Testis (tissue), 2 donors: ENCODE measurements at regions not wholly inside any gene's neighbourhood (a gene's known extent, or its start where the extent isn't known, plus 50 kb on each side); places are given as distances from the start of the nearest gene placed in this dataset.

Experiments
- DNase-seq: peaks from one replicate; pipeline ENCODE4 v3.0.0-alpha.2; 2019
- H3K27ac ChIP-seq, 2 donors: fragments of 200-600 bp; sonication (generic); one replicate each; pipeline ENCODE4 v1.5.1; 2019
- H3K27me3 ChIP-seq: fragments of 200-600 bp; sonication (generic); one replicate; pipeline ENCODE4 v1.5.1; 2019
- H3K36me3 ChIP-seq: fragments of 200-600 bp; sonication (generic); one replicate; pipeline ENCODE4 v1.5.1; 2017; ENCODE audit warnings: low read depth; ENCODE audit errors: missing control alignments
- H3K4me1 ChIP-seq: fragments of 200-600 bp; sonication (generic); one replicate; pipeline ENCODE4 v1.5.1; 2019
- H3K4me3 ChIP-seq, 2 donors: fragments of 200-600 bp; sonication (generic); one replicate each; pipeline ENCODE4 v1.5.1; 2017 to 2019
- H3K9me3 ChIP-seq: fragments of 200-600 bp; sonication (generic); one replicate; pipeline ENCODE4 v1.5.1; 2017
- POLR2A ChIP-seq: fragments of 450-650 bp; IDR thresholded peaks from one replicate; pipeline ENCODE4 v1.6.1; 2017; ENCODE audit warnings: antibody characterized with exemption, mild to moderate bottlenecking, moderate library complexity
- WGBS, 2 donors: methylation state at CpG; one replicate each; pipeline ENCODE4 v1.1.5; 2018; 5-methylcytosine and 5-hydroxymethylcytosine counted together
- intact Hi-C: fragments of 100-400 bp; cut with DNase I; formaldehyde crosslinking; loops from one replicate; pipeline ENCODE4 v1.15.1; 2023; ENCODE audit warnings: low total_unique reads
- TF ChIP-seq, protein P1 (sequence below), 3 experiments: fragments of 450-650 bp in 2 of 3; fragments of 200-600 bp in 1 of 3; sonication (generic) in 1 of 3; IDR thresholded peaks; one replicate each; pipeline ENCODE4 v1.5.1; 2016 to 2019; ENCODE audit warnings: antibody characterized with exemption in 3 of 3, mild to moderate bottlenecking in 2 of 3, moderate library complexity in 1 of 3

DNA sequence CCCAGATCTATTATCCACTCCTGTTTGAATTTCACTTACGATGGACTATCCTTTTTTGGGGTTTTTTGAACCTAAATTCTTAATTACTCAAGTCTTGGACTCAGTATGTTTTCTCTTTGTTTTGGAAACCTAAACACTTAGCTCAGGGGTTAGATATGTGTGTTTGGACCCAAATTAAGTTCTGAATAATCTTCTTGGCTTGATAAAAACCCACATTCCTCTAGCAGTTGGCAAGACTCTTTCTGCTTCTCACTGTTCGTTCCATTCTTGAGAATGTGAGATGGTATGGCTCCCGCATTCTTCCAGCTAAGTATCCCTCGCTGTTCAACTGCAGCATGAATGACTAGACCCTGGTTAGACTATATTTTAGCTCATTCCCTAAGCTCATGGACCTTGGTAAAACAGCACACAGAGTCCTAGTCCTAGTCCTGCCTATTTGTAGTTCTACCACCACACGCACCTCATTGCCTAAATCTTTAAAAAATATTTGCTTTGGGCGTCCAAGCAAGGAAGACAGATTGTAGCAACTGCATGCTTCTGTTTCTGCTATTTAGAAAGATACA lies 860.0 kb downstream of the RPS29 start:
- no peaks in the 10 kb centered on the region for H3K36me3 ChIP-seq
- TF ChIP-seq, protein P1, sequence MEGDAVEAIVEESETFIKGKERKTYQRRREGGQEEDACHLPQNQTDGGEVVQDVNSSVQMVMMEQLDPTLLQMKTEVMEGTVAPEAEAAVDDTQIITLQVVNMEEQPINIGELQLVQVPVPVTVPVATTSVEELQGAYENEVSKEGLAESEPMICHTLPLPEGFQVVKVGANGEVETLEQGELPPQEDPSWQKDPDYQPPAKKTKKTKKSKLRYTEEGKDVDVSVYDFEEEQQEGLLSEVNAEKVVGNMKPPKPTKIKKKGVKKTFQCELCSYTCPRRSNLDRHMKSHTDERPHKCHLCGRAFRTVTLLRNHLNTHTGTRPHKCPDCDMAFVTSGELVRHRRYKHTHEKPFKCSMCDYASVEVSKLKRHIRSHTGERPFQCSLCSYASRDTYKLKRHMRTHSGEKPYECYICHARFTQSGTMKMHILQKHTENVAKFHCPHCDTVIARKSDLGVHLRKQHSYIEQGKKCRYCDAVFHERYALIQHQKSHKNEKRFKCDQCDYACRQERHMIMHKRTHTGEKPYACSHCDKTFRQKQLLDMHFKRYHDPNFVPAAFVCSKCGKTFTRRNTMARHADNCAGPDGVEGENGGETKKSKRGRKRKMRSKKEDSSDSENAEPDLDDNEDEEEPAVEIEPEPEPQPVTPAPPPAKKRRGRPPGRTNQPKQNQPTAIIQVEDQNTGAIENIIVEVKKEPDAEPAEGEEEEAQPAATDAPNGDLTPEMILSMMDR (IDR thresholded peaks at IDR 0.05), result no peak
- no peak for TF ChIP-seq POLR2A
- intact Hi-C loops, result no loop called here
- no peak for DNase-seq
- H3K27ac ChIP-seq, result no peak overlapping the region
- H3K4me1 ChIP-seq, result no peaks in the 10 kb centered on the region
- no peaks in the 10 kb centered on the region for H3K27me3 ChIP-seq
- H3K4me3 ChIP-seq, result no peak overlapping the region
- 70 to 82% methylated on average over 6 of the region's 6 CpGs for WGBS, 2 donors
- no peaks in the 10 kb centered on the region for H3K9me3 ChIP-seq

DNA sequence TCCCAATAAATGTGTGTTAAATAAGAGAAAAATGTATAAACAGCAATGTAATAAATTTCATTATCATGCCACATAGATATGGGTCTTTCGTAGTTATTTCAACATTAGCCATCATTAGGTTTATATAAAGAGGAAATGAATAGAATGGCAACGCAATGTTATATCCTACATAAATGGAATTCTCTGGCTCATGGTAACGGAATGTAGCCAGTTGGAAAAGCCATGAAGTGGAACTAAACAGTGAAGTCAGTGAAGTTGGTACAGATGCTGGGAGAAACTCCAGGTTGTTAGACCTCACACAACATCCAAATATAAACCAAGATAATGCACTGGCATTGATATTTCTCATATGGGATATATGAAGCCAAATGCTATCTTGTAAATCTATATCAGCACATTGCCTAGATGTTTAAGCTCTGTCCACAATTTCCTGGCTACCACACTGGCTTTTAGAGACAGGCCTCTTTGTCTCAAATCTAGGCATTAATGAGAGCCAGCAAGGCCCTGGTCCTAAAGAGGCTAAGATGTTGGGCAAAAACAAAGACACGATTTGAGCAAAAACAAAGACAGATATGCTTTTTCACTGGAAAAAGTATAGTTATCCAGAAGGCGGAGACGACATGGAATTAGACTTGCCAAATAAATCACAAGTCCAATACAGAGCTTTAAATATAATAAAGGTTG lies 861.0 kb downstream of the RPS29 start:
- Histone ChIP-seq H3K4me1 (no peaks in the 10 kb centered on the region), H3K36me3 (no peaks in the 10 kb centered on the region), H3K9me3 (no peaks in the 10 kb centered on the region), H3K27ac (no peak overlapping the region), H3K4me3 (no peak overlapping the region), H3K27me3 (no peaks in the 10 kb centered on the region)
- intact Hi-C loops, result no loop called here
- TF ChIP-seq POLR2A, result no peak
- TF ChIP-seq, protein P1 (IDR thresholded peaks at IDR 0.05), result no peak
- 84 to 87% methylated on average over 6 of the region's 6 CpGs for WGBS, 2 donors
- DNase-seq, result no peak

DNA sequence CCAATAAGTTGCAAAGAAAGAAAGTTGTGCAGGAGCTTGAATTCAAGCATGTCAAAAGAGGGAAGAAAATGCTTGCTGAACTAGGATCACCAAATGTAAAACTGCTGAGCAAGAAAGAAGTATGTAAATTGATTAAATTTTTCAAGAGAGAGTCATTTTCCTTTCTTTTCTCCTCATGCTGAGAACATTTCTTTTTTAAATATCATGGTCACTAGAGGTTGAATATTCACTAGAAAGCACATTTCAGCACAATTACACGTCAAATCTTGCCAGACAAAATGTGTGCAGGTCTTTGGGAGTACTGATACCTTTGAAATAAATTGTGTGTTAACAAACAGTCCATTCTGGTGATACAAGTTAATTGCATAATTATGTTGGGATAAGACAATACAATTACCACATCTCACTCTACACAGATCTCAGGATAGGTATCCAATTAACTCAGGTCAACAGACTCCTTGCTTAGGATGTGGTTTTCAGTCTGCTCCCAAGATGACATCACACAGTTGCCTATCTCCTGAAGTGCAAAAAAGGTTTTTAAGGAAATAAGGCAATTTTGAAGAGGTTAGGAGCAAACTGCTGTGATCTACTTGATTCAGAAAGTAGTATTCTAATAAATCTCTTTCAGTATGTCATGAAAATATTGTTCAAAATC lies 862.2 kb downstream of the RPS29 start:
- Histone ChIP-seq H3K27ac (no peak overlapping the region), H3K36me3 (no peaks in the 10 kb centered on the region), H3K9me3 (no peaks in the 10 kb centered on the region), H3K4me3 (no peak overlapping the region), H3K4me1 (no peaks in the 10 kb centered on the region), H3K27me3 (no peaks in the 10 kb centered on the region)
- 20 to 25% methylated on average over 1 of the region's 1 CpG for WGBS, 2 donors
- intact Hi-C loops, result no loop called here
- TF ChIP-seq POLR2A, result no peak
- TF ChIP-seq, protein P1 (IDR thresholded peaks at IDR 0.05), result no peak
- no peak for DNase-seq

DNA sequence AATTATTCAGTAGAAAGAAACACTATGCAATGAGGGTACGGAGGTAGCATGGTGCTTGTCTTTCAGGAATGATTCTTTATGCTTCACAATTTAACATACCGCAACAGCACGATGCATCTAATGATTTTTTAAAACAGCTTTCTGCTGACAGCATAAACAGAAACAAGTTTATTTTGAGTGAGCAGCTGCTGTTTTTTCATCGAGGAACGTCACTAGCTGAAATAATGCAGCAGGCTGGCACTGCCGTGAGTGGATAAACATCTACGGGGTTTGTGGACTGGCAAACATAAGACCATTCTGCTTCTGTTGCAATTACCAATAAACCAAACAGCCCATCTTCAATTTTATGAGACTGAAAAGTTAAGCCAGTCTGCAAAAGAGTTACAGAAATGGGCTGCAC lies 871.8 kb downstream of the RPS29 start:
- no peaks in the 10 kb centered on the region for H3K27me3 ChIP-seq
- no peak overlapping the region for H3K27ac ChIP-seq
- no peak overlapping the region for H3K4me3 ChIP-seq
- H3K36me3 ChIP-seq, result no peaks in the 10 kb centered on the region
- H3K9me3 ChIP-seq, result no peaks in the 10 kb centered on the region
- intact Hi-C loops, result no loop called here
- TF ChIP-seq, protein P1 (IDR thresholded peaks at IDR 0.05), result no peak
- no peak for TF ChIP-seq POLR2A
- no peaks in the 10 kb centered on the region for H3K4me1 ChIP-seq
- WGBS, 2 donors, result 88 to 89% methylated on average over 7 of the region's 7 CpGs
- no peak for DNase-seq
